Upper lobe of left lung (tissue), 4 donors: ENCODE measurements at regions not wholly inside any gene's neighbourhood (a gene's known extent, or its start where the extent isn't known, plus 50 kb on each side); places are given as distances from the start of the nearest gene placed in this dataset.

ENCODE experiments used
- CTCF ChIP-seq, 6 experiments: fragments of 450-650 bp in 4 of 6; fragments of 200-600 bp in 2 of 6; sonication (generic) in 2 of 6; IDR thresholded peaks; one replicate each; pipeline ENCODE4 v1.5.1; 2016 to 2019; ENCODE audit warnings: antibody characterized with exemption in 6 of 6
- EP300 ChIP-seq, 4 donors: sonication (generic); formaldehyde crosslinking; IDR thresholded peaks; one replicate each; pipeline ENCODE4 v1.5.1; 2017; ENCODE audit warnings: antibody characterized with exemption in 4 of 4, control low read depth in 2 of 4
- POLR2AphosphoS5 ChIP-seq, 2 donors: sonication (generic); formaldehyde crosslinking; IDR thresholded peaks; one replicate each; pipeline ENCODE4 v1.5.1; 2017; ENCODE audit warnings: antibody characterized with exemption in 2 of 2

- TF ChIP-seq EP300 (IDR thresholded peaks at IDR 0.05) (no peak), CTCF (IDR thresholded peaks at IDR 0.05) (no peak), POLR2AphosphoS5 (IDR thresholded peaks at IDR 0.05) (no peak)
These were observed 233.2 kb downstream of the PTTG2 start for GRCh38 chr4:38193236-38193863.
